K562 (cell line): ENCODE measurements at regions not wholly inside any gene's neighbourhood (a gene's known extent, or its start where the extent isn't known, plus 50 kb on each side); places are given as distances from the start of the nearest gene placed in this dataset.

Experiments
- ATAC-seq: fragments of 200-7000 bp; cut with Tn5 transposase; 3 replicates; pipeline ENCODE4 v1.9.1; 2020; ENCODE audit warnings: moderate library complexity
- BruUV-seq: library from RNA; stranded (reverse); fragments of 400-500 nt; replicated peaks from 2 replicates; lab custom pipeline; 2021; lab: Mats Ljungman, UMichigan
- CTCF ChIA-PET: fragments of 300-600 bp; formaldehyde crosslinking; extraction: SDS; loops from one replicate; lab custom pipeline; 2021; ENCODE audit warnings: low intra/inter-chr PET ratio; lab: Yijun Ruan, JAX
- POLR2A ChIA-PET: fragments of 300-600, 350-650 bp; sonication (Branson Sonifier 250); formaldehyde crosslinking; extraction: SDS; loops from one replicate; lab custom pipeline; 2021; ENCODE audit warnings: antibody characterized with exemption, inconsistent platforms; lab: Yijun Ruan, JAX
- DNase-seq, 4 experiments: peaks; one replicate each; pipeline versions ENCODE4 v3.0.0 to v3.0.0-alpha.2; 2011 to 2018; ENCODE audit warnings: low spot score in 3 of 4, mixed read lengths in 3 of 4; ENCODE audit errors: extremely low read depth in 1 of 4
- FAIRE-seq: peaks from 2 replicates; lab custom pipeline; 2011; peaks lifted over from hg19 to GRCh38; lab: Jason Lieb, UNC
- H2AFZ ChIP-seq: 2 replicates; pipeline ENCODE4 v1.6.0; 2011; ENCODE audit warnings: low read depth, low read length, control low read depth, inconsistent platforms
- H3K27ac ChIP-seq: fragments of 200-600 bp; 3 replicates; pipeline ENCODE4 v1.8.0; 2011; ENCODE audit warnings: low read depth, mild to moderate bottlenecking, control low read depth, inconsistent platforms, low read length, moderate library complexity, mixed read lengths; ENCODE audit errors: extremely low read depth
- H3K27me3 ChIP-seq, 2 experiments: fragments of 300-600 bp in 1 of 2; 2 replicates in 1 of 2; 3 replicates in 1 of 2; pipeline versions ENCODE4 v1.6.0 to v1.8.0; 2011; ENCODE audit warnings: inconsistent platforms in 2 of 2, low read length in 2 of 2, mild to moderate bottlenecking in 1 of 2, mixed read lengths in 1 of 2, moderate library complexity in 1 of 2; ENCODE audit not compliant: control insufficient read depth in 2 of 2, insufficient read depth in 2 of 2
- H3K36me3 ChIP-seq: fragments of 300-600 bp; 3 replicates; pipeline ENCODE4 v1.8.0; 2011; ENCODE audit warnings: mild to moderate bottlenecking, low read length, inconsistent platforms; ENCODE audit not compliant: control insufficient read depth, insufficient read depth
- H3K4me1 ChIP-seq, 2 experiments: fragments of 200-600 bp in 1 of 2; replicated peaks in 1 of 2; 2 replicates in 1 of 2; 3 replicates in 1 of 2; pipeline versions ENCODE4 v1.5.1 to v1.8.0; 2011; ENCODE audit warnings: inconsistent platforms in 2 of 2, low read length in 2 of 2, mild to moderate bottlenecking in 1 of 2, mixed read lengths in 1 of 2, moderate library complexity in 1 of 2; ENCODE audit not compliant: control insufficient read depth in 2 of 2, insufficient read depth in 2 of 2
- H3K4me2 ChIP-seq: 2 replicates; pipeline ENCODE4 v1.6.1; 2011; ENCODE audit warnings: low read length, control low read depth, inconsistent platforms, mixed read lengths; ENCODE audit not compliant: insufficient read depth
- H3K4me3 ChIP-seq: fragments of 200-600 bp; sonication (generic), shearing (Covaris generic); 2 replicates; pipeline ENCODE4 v1.5.1; 2016; ENCODE audit warnings: control low read depth, inconsistent platforms
- H3K79me2 ChIP-seq: fragments of 200-600 bp; 3 replicates; pipeline ENCODE4 v1.8.0; 2011; ENCODE audit warnings: low read length, inconsistent platforms; ENCODE audit not compliant: control insufficient read depth, insufficient read depth
- H3K9ac ChIP-seq, 2 experiments: 2 replicates each; pipeline versions ENCODE4 v1.6.0 to v1.6.1; 2011; ENCODE audit warnings: low read depth in 2 of 2, low read length in 2 of 2, control low read depth in 1 of 2, inconsistent platforms in 1 of 2, mild to moderate bottlenecking in 1 of 2, mixed read lengths in 1 of 2; ENCODE audit not compliant: insufficient read depth in 1 of 2
- H3K9me1 ChIP-seq: one replicate; pipeline ENCODE4 v1.6.0; 2011; ENCODE audit warnings: inconsistent platforms, mild to moderate bottlenecking, low read length, moderate library complexity; ENCODE audit not compliant: control insufficient read depth, insufficient read depth
- H3K9me3 ChIP-seq: replicated peaks from 2 replicates; pipeline ENCODE4 v1.5.1; 2011; ENCODE audit warnings: low read depth, low read length, inconsistent platforms; ENCODE audit not compliant: control insufficient read depth, insufficient read depth
- H4K20me1 ChIP-seq: replicated peaks from 2 replicates; pipeline ENCODE4 v1.6.1; 2011; ENCODE audit warnings: low read length, inconsistent platforms, mixed read lengths; ENCODE audit not compliant: control insufficient read depth, insufficient read depth
- KLF6 ChIP-seq: fragments of 250-450 bp; sonication (Bioruptor Pico); IDR thresholded peaks from 2 replicates; pipeline ENCODE4 v1.4.0; 2020; ENCODE audit warnings: mild to moderate bottlenecking, moderate library complexity, borderline replicate concordance
- L3MBTL2 ChIP-seq: fragments of 450-650 bp; IDR thresholded peaks from 2 replicates; pipeline ENCODE4 v1.6.1; 2016; ENCODE audit warnings: mild to moderate bottlenecking, moderate library complexity
- NFATC3 ChIP-seq: fragments of 450-650 bp; IDR thresholded peaks from 2 replicates; pipeline ENCODE4 v1.6.1; 2017; ENCODE audit warnings: mild to moderate bottlenecking
- NFRKB ChIP-seq: fragments of 450-650 bp; IDR thresholded peaks from 2 replicates; pipeline ENCODE4 v1.6.1; 2016; ENCODE audit warnings: low read depth
- PHF8 ChIP-seq: fragments of 200-600 bp; sonication (generic); IDR thresholded peaks from 2 replicates; pipeline ENCODE4 v1.6.1; 2012; ENCODE audit warnings: mixed run types, mild to moderate bottlenecking, inconsistent platforms, low read length, moderate library complexity, borderline replicate concordance
- PTBP1 ChIP-seq: fragments of 200-400 bp; formaldehyde crosslinking; IDR thresholded peaks from 2 replicates; pipeline ENCODE4 v1.6.1; 2017; ENCODE audit warnings: low read depth, low read length
- RBM25 ChIP-seq: fragments of 200-400 bp; formaldehyde crosslinking; IDR thresholded peaks from 2 replicates; pipeline ENCODE4 v1.6.1; 2018; ENCODE audit warnings: low read length, low read depth, moderate library complexity; ENCODE audit not compliant: severe bottlenecking
- SAFB2 ChIP-seq: fragments of 200-400 bp; formaldehyde crosslinking; IDR thresholded peaks from 2 replicates; pipeline ENCODE4 v1.6.1; 2018; ENCODE audit warnings: borderline replicate concordance, low read length, low read depth, moderate library complexity; ENCODE audit not compliant: severe bottlenecking
- ZNF253 ChIP-seq: fragments of 250-450 bp; sonication (Bioruptor Pico); conservative IDR thresholded peaks from 2 replicates; pipeline ENCODE4 v1.6.1; 2021; ENCODE audit warnings: mild to moderate bottlenecking
- ZNF445 ChIP-seq: fragments of 250-450 bp; sonication (Bioruptor Pico); IDR thresholded peaks from 2 replicates; pipeline ENCODE4 v1.4.0; 2020; ENCODE audit warnings: low read depth, mild to moderate bottlenecking, moderate library complexity
- ZNF507 ChIP-seq: conservative IDR thresholded peaks from 2 replicates; pipeline ENCODE4 v1.6.1; 2017; ENCODE audit warnings: missing genetic modification characterization, missing compliant biosample characterization
- WGBS: fragments of 100-300 bp; shearing (Covaris generic); methylation state at CpG from one replicate; pipeline ENCODE4 v1.1.6; 2016; ENCODE audit warnings: low coverage, mixed read lengths; ENCODE audit not compliant: insufficient coverage; ENCODE audit errors: missing lambda C conversion rate; 5-methylcytosine and 5-hydroxymethylcytosine counted together
- in situ Hi-C: fragments of 300-500 bp; cut with MboI; formaldehyde crosslinking; loops from 4 replicates; pipeline ENCODE4 v1.15.0; 2018; ENCODE audit warnings: inconsistent platforms, mixed read lengths
- intact Hi-C: fragments of 100-400 bp; cut with micrococcal nuclease; formaldehyde crosslinking; loops from 2 replicates; pipeline ENCODE4 v1.14.2; 2022
- TF ChIP-seq, protein P1 (sequence below): sonication (generic); formaldehyde crosslinking; IDR thresholded peaks from 2 replicates; pipeline ENCODE4 v1.8.1; 2023; ENCODE audit warnings: mild to moderate bottlenecking, missing genetic modification reagents
- TF ChIP-seq, protein P2 (sequence below): fragments of 250-450 bp; sonication (Bioruptor Pico); IDR thresholded peaks from 2 replicates; pipeline ENCODE4 v1.5.0; 2021; ENCODE audit warnings: mild to moderate bottlenecking, moderate library complexity
- TF ChIP-seq, protein P3 (sequence below): fragments of 450-650 bp; formaldehyde crosslinking; IDR thresholded peaks from 2 replicates; pipeline ENCODE4 v1.4.0; 2020; ENCODE audit warnings: mild to moderate bottlenecking, mixed read lengths
- TF ChIP-seq, protein P4 (sequence below): fragments of 450-650 bp; IDR thresholded peaks from 2 replicates; pipeline ENCODE4 v1.6.1; 2016; ENCODE audit warnings: missing biosample characterization, missing genetic modification characterization
- TF ChIP-seq, protein P5 (sequence below): fragments of 250-450 bp; sonication (Bioruptor Pico); IDR thresholded peaks from 2 replicates; pipeline ENCODE4 v1.8.0; 2021; ENCODE audit warnings: moderate library complexity, mild to moderate bottlenecking, inconsistent platforms

DNA sequence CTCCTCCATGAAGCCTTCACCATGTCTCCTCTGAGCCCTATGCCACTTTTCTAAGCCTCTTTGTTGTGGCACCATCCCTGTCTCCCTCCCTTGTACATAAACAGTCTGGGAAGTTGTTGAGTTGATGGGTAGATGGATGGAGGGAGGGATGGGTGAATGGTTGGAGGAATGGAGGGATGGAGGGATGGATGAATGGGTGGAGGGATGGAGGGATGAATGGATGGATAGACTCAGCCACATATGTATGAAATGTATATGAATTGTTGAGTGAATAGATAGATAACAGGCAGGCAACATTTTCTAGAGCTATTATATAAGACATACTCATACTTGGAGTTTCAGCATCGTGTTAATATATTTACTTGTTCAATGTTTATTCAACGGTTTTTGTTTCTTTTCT, 58.3 kb upstream of the HES1 start:
- Histone ChIP-seq H3K4me3 (no peak overlapping the region), H2AFZ (peak overlapping the region; percentile 61), H3K27me3 (no peaks in the 10 kb centered on the region), H3K4me1 (peaks cover 0 to 29% of the 10 kb centered on the region in 2 experiments; a peak in 4 of 5 replicates), H4K20me1 (no peaks in the 10 kb centered on the region), H3K27ac (no peak overlapping the region), H3K79me2 (no peaks in the 10 kb centered on the region), H3K9me1 (no peaks in the 10 kb centered on the region), H3K4me2 (no peak overlapping the region), H3K9ac (no peak overlapping the region), H3K36me3 (no peaks in the 10 kb centered on the region), H3K9me3 (no peaks in the 10 kb centered on the region)
- DNase-seq: no peak
- in situ Hi-C loops: no loop called here
- POLR2A ChIA-PET: interaction anchor here (0.6 to 0.9 kb wide), 2 partner anchors 9 to 245 kb away, joined by 3 read pairs; no protein-coding TSS in a partner anchor
- no TSS peak for BruUV-seq
- CTCF ChIA-PET: no interaction called here
- intact Hi-C loops: loop anchor here (10.0 kb wide), 3 partner anchors 73 to 293 kb away; no protein-coding TSS in a partner anchor
- no peak for ATAC-seq
- WGBS: 22% methylated on average over 2 of the region's 2 CpGs
- FAIRE-seq: no peak
- TF ChIP-seq KLF6 (CRISPR knock-in tag) (no peak), SAFB2 (no peak), PHF8 (no peak), PTBP1 (no peak), NFRKB (no peak), L3MBTL2 (no peak), ZNF253 (CRISPR knock-in tag) (no peak), ZNF445 (CRISPR knock-in tag) (no peak), RBM25 (no peak), NFATC3 (no peak), ZNF507 (tag) (no peak)
- TF ChIP-seq, protein P1, sequence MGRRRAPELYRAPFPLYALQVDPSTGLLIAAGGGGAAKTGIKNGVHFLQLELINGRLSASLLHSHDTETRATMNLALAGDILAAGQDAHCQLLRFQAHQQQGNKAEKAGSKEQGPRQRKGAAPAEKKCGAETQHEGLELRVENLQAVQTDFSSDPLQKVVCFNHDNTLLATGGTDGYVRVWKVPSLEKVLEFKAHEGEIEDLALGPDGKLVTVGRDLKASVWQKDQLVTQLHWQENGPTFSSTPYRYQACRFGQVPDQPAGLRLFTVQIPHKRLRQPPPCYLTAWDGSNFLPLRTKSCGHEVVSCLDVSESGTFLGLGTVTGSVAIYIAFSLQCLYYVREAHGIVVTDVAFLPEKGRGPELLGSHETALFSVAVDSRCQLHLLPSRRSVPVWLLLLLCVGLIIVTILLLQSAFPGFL (CRISPR knock-in tag): no peak
- TF ChIP-seq, protein P2, sequence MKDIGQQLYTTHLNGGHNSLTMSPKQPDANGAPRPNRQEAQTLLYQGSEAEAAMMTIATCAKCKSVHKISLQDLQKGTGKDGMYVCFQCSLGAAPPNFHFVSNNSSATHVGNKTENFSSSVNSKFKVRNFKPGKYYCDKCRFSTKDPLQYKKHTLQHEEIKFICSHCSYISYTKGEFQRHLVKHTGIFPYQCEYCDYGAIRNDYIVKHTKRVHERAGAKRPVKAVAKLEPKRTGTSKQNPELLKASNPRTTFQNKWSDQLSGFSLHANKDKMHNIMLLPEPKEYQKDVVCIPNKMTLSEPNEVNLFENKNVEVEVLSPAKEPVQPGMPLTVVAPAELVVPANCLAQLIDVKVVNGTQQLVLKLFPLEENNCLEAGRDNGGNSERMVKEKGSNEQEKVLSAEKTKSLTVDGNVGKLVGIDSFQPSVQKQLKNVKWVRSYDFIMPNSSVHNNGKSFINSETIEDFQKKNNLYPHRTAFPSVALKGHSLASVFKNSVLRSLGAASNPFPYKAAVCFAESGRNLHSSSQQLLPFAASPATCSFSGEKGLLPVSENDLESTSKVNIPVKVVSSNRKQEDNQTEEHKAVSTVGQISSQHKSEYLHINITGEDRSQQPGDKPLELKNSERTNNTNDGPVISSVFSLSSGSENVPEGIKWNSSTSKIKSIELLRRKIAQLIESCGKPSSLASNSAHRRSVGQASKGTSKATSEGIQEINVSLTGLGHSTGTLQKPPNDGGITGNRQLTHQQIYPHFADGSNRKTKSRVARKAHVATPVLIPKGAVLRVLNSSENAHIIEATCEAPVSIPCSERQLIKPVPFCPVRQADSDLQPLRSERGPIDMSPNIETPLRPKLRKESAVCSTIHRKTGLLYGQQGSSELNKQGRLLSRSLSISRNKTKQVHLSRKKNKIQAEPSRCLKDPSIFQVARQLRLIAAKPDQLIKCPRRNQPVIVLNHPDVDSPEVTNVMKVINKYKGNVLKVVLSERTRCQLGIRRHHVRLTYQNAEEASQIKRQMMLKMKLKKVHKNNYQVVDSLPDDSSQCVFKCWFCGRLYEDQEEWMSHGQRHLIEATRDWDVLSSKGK (CRISPR knock-in tag): no peak
- TF ChIP-seq, protein P3, sequence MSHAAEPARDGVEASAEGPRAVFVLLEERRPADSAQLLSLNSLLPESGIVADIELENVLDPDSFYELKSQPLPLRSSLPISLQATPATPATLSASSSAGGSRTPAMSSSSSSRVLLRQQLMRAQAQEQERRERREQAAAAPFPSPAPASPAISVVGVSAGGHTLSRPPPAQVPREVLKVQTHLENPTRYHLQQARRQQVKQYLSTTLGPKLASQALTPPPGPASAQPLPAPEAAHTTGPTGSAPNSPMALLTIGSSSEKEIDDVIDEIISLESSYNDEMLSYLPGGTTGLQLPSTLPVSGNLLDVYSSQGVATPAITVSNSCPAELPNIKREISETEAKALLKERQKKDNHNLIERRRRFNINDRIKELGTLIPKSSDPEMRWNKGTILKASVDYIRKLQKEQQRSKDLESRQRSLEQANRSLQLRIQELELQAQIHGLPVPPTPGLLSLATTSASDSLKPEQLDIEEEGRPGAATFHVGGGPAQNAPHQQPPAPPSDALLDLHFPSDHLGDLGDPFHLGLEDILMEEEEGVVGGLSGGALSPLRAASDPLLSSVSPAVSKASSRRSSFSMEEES: no peak
- TF ChIP-seq, protein P4, sequence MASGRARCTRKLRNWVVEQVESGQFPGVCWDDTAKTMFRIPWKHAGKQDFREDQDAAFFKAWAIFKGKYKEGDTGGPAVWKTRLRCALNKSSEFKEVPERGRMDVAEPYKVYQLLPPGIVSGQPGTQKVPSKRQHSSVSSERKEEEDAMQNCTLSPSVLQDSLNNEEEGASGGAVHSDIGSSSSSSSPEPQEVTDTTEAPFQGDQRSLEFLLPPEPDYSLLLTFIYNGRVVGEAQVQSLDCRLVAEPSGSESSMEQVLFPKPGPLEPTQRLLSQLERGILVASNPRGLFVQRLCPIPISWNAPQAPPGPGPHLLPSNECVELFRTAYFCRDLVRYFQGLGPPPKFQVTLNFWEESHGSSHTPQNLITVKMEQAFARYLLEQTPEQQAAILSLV (tag): no peak
- TF ChIP-seq, protein P5, sequence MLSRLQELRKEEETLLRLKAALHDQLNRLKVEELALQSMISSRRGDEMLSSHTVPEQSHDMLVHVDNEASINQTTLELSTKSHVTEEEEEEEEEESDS (CRISPR knock-in tag): no peak
